Eye (tissue), 1 donor: ENCODE measurements at regions not wholly inside any gene's neighbourhood (a gene's known extent, or its start where the extent isn't known, plus 50 kb on each side); places are given as distances from the start of the nearest gene placed in this dataset.
"Not testable (repeated sequence)": the region's sequence is repeated elsewhere in the genome, so short reads cannot be mapped to it uniquely, and the experiment has no call there.

ENCODE experiments used
- DNase-seq: peaks from one replicate; pipeline ENCODE4 v3.0.0-alpha.2; 2015

DNA sequence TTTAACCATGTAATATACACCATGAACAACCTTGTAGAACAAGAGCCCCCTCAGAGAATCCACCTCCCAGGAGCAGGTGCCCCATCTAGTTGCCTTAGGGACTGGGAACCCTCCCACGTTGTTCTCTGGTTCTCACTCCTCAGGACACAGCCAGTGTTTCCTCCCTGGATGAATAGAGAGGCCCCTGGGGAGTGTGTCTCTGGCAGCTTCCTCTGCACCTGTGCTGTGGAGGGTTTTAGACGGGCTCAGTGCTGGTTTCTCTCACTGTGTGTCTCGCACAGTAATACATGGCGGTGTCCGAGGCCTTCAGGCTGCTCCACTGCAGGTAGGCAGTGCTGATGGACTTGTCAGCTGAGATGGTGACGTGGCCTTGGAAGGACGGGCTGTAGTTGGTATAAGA lies 581.3 kb downstream of the TMEM121 start:
- no peak for DNase-seq

DNA sequence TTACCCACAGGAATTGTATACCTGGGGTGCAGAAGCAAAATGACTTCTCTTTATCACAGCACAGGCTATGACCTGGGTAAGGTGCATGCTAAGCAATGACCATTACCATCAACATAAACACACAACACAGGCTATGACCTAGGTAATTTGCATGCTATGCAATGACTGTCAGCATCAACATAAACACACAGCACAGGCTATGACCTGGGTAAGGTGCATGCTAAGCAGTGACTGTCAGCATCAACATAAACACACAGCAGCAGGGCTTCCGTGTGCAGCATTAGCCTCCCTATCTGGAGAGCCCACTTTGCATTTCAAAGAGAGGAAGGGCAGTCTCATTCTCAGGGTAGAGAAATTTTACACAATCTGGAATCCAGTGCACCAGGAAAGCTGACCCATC lies 583.0 kb downstream of the TMEM121 start:
- no peak for DNase-seq

GRCh38 chr14:106115401-106115800 lies 589.0 kb downstream of the TMEM121 start:
- no peak for DNase-seq

DNA sequence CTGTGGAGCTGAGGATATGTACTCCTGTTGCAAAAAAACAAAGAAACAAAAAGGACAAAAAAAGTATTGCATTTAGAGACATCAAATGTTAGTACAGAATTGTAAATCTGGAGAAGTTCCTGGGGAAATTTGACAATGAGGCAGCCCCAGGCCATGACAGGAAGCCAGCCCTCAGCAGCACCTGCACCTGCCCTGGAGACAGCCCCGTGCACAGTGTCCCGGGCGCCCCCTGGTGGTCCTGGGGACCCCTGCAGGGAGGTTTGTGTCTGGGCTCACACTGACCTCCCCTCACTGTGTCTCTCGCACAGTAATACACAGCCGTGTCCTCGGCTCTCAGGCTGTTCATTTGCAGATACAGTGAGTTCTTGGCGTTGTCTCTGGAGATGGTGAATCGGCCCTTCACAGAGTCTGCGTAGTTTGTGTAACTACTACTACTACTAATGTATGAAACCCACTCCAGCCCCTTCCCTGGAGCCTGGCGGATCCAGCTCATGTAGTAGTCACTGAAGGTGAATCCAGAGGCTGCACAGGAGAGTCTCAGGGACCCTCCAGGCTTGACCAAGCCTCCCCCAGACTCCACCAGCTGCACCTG lies 590.1 kb downstream of the TMEM121 start:
- DNase-seq = not testable (repeated sequence)

- no peak for DNase-seq
These were observed 593.7 kb downstream of the TMEM121 start for GRCh38 chr14:106120101-106120500.

- DNase-seq = no peak
These were observed 602.9 kb downstream of the TMEM121 start for GRCh38 chr14:106129274-106129673.

DNA sequence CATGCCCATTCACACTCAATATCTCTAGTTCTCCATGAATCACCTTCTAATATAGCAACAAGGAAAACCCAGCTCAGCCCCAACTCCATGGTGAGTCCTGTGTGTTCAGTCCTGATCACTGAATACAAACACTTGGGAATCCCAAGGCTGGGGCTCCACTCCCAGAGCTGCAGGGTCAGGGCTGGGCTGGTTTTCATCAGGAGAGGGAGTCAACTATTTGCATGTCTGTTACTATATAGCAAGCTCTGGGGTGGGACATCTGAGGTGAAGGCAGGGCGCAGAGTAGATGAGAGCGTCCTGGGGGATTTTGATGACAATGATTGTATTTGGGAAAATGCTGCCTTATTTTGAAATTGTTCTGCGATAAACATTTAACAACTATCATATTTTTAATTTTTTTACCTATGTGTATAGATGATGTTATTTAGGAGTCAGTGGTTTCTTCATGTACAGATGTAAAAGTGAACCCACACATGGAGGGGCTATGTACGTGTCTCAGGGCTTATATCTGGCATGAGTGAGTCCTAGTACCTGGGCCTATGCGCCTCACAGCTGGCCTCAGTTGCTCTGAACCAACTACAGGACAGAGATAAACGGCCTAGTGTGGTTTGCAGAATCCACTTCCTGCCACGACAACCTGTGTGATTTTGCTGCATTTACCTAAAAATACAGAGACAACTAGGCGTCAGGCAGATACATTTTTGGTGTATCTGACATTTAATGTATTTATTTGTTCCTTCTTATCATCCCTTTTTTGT lies 603.7 kb downstream of the TMEM121 start:
- not testable (repeated sequence) for DNase-seq

DNA sequence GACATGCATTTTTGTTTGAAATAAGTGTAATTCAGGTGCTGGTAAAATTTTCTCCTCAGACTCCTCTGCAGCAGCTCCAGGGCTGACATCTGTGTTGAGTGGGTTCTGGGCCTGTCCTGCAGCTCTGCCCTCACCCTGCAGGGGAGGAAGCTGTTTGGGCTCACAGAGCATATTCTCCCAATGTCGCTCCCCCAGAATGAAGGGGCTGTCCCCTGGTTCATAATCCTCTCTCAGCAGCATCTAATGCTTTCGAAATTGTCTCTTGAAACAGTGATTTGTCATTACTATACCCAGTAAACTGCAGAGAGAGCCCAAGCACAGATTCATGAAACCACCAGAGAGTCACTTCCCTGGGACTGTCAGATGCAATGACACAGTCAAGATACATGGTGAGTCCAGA lies 606.7 kb downstream of the TMEM121 start:
- DNase-seq = not testable (repeated sequence)

DNA sequence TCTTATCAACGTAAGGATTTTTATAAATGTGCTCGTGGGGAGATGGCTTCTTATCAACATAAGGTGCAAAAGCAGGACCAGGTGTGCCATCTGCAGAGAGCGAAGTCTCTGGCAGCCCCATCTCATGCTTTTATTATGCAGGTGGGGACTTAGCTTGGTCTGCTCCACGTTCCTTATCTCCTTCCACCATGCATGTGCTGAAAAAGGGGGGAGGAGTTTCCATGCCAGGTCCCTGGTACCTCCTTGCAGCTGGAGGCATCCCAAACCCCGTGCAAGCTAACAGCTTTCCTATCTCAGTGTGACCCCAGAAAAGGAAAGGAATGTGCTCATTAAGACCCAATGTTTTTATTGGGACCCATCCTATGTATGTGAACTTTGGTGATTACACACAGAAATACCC lies 608.5 kb downstream of the TMEM121 start:
- DNase-seq = no peak

- DNase-seq = no peak
These were observed 615.1 kb downstream of the TMEM121 start for GRCh38 chr14:106141242-106142220.

- not testable (repeated sequence) for DNase-seq
These were observed 619.3 kb downstream of the TMEM121 start for GRCh38 chr14:106145731-106146130.

DNA sequence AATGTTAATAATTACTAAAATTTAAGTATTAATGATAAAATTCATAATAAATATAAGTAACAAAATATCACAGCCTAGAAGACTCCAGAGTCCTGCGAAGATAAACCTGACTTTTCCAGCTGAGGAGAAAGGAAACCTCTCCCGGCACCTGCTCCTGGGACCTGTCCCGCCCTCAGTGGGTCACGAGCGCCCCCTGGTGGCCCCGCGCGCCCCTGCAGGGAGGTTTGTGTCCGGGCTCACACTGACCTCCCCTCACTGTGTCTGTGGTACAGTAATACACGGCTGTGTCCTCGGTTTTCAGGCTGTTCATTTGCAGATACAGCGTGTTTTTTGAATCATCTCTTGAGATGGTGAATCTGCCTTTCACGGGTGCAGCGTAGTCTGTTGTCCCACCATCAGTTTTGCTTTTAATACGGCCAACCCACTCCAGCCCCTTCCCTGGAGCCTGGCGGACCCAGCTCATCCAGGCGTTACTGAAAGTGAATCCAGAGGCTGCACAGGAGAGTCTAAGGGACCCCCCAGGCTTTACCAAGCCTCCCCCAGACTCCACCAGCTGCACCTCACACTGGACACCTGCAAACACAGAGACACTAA lies 627.1 kb downstream of the TMEM121 start:
- DNase-seq = not testable (repeated sequence)

- DNase-seq = no peak
These were observed 636.9 kb downstream of the TMEM121 start for GRCh38 chr14:106163316-106163715.

DNA sequence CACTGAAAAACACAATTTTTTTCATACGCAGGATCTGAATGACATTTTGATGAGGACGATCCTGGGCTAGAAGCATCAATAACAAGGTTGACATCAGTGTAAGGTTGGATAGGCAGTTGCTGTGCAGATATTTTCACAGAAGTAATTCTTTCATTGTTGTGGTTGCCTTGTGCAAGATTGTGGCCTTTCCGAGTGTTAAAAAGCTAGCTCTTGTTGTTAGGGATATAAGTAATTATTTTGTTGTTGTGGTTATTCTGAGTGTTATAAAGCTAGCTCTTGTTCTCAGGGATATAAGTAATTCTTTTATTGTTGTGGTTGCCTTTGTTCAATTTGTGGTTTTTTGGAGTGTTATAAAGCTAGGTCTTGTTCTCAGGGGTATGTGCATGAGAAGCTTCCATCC lies 637.4 kb downstream of the TMEM121 start:
- not testable (repeated sequence) for DNase-seq

GRCh38 chr14:106166232-106166631 lies 639.8 kb downstream of the TMEM121 start:
- DNase-seq = no peak

DNA sequence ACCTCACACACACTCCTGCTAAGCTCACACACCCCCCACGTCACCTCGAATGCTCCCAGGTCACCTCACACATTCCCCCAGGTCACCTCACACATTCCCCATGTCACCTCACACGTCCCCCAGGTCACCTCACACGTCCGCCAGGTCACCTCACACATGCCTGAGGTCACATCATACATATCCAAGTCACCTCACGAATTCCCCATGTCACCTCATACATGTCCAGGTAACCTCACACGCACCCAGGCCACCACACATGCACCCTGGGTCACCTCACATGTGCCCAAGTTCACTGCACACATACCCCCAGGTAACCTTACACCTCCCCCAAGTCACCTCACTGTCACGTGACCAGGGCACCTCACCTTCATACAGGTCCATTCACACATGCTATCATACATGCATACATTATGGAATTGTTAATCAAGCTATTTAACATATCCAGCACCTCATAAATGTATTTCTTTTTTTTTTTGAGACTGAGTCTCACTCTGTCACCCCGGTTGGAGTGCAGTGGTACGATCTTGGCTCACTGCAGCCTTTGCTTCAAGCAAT lies 640.3 kb downstream of the TMEM121 start:
- DNase-seq = no peak

GRCh38 chr14:106170163-106170658 lies 643.8 kb downstream of the TMEM121 start:
- not testable (repeated sequence) for DNase-seq

DNA sequence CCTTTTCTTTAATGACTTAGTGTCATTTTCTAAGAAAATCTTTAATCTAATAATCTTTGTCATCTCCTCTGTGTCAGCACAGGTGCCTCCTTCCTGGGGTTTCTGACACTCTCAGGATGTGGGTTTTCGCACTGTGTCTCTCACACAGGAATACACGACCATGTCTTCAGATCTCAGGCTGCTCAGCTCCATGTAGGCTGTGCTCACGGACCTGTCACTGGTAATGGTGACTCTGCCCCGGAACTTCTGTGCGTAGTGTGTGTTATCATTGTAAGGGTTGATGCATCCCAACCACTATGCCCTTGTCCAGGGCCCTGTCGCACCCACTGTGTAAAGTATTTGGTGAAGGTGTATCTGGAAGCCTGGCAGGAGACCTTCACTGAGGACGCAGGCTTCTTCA lies 647.8 kb downstream of the TMEM121 start:
- no peak for DNase-seq

GRCh38 chr14:106177266-106178246 lies 651.2 kb downstream of the TMEM121 start:
- not testable (repeated sequence) for DNase-seq

- no peak for DNase-seq
These were observed 653.4 kb downstream of the TMEM121 start for GRCh38 chr14:106179761-106180160.

DNA sequence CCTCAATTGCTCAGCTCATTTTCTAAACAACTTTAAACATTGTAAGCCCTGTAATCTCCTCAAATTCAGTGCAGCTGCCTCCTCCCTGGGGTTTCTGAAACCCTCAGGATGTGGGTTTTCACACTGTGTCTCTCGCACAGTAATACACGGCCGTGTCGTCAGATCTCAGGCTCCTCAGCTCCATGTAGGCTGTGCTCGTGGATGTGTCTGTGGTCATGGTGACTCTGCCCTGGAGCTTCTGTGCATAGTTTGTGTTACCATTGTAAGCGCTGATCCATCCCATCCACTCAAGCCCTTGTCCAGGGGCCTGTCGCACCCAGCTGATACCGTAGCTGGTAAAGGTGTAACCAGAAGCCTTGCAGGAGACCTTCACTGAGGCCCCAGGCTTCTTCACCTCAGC lies 658.4 kb downstream of the TMEM121 start:
- not testable (repeated sequence) for DNase-seq
